H1 (cell line): ENCODE measurements at regions not wholly inside any gene's neighbourhood (a gene's known extent, or its start where the extent isn't known, plus 50 kb on each side); places are given as distances from the start of the nearest gene placed in this dataset.

ENCODE experiments used
- CTCF ChIA-PET: fragments of 300-600 bp; sonication (Branson Sonifier 250); formaldehyde crosslinking; loops from one replicate; lab custom pipeline; 2021; ENCODE audit not compliant: partially characterized antibody; lab: Charles Lee
- POLR2A ChIA-PET: fragments of 300-600 bp; sonication (Branson Sonifier 250); formaldehyde crosslinking; loops from one replicate; lab custom pipeline; 2021; ENCODE audit warnings: inconsistent platforms; ENCODE audit not compliant: partially characterized antibody; lab: Charles Lee
- DNase-seq, 2 experiments: peaks; one replicate each; pipeline versions ENCODE4 v3.0.0 to v3.0.0-alpha.2; 2010 to 2022; ENCODE audit warnings: low spot score in 2 of 2, low read depth in 1 of 2, mixed read lengths in 1 of 2
- FAIRE-seq: peaks from 2 replicates; lab custom pipeline; 2011; peaks lifted over from hg19 to GRCh38; lab: Jason Lieb, UNC
- H2AFZ ChIP-seq: 2 replicates; pipeline ENCODE4 v1.8.1; 2012; ENCODE audit warnings: low read length, inconsistent platforms
- H2AK5ac ChIP-seq: 2 replicates; pipeline ENCODE4 v1.6.1; 2013; ENCODE audit warnings: low read depth, low read length
- H2BK120ac ChIP-seq: replicated peaks from 2 replicates; pipeline ENCODE3; 2013; ENCODE audit warnings: low read depth, low read length, inconsistent platforms
- H2BK12ac ChIP-seq: 2 replicates; pipeline ENCODE4 v1.6.1; 2013; ENCODE audit warnings: low read depth, low read length
- H2BK15ac ChIP-seq: 2 replicates; pipeline ENCODE4 v1.6.1; 2013; ENCODE audit warnings: low read length
- H2BK20ac ChIP-seq: 2 replicates; pipeline ENCODE4 v1.6.1; 2013; ENCODE audit warnings: low read length
- H2BK5ac ChIP-seq: 2 replicates; pipeline ENCODE4 v1.6.1; 2013; ENCODE audit warnings: low read depth, low read length
- H3K14ac ChIP-seq: 2 replicates; pipeline ENCODE4 v1.6.1; 2013; ENCODE audit warnings: inconsistent platforms; ENCODE audit not compliant: insufficient read length
- H3K18ac ChIP-seq: 2 replicates; pipeline ENCODE4 v1.6.1; 2013; ENCODE audit warnings: low read length; ENCODE audit errors: extremely low read depth
- H3K23ac ChIP-seq: 2 replicates; pipeline ENCODE4 v1.6.1; 2013; ENCODE audit warnings: inconsistent platforms; ENCODE audit not compliant: insufficient read length
- H3K23me2 ChIP-seq: 2 replicates; pipeline ENCODE4 v1.6.1; 2013; ENCODE audit warnings: low read depth, low read length
- H3K27ac ChIP-seq: 2 replicates; pipeline ENCODE4 v1.6.1; 2011; ENCODE audit warnings: low read depth, low read length, inconsistent platforms
- H3K27me3 ChIP-seq, 4 experiments: replicated peaks in 1 of 4; 1 replicate in 1 of 4; 2 replicates in 3 of 4; pipeline versions ENCODE4 v1.6.1 to v1.8.1; 2011 to 2013; ENCODE audit warnings: low read length in 3 of 4, mild to moderate bottlenecking in 3 of 4, inconsistent platforms in 2 of 4, mixed read lengths in 2 of 4, moderate library complexity in 1 of 4; ENCODE audit not compliant: control insufficient read depth in 3 of 4, insufficient read depth in 3 of 4; ENCODE audit errors: extremely low read depth in 1 of 4
- H3K36me3 ChIP-seq, 4 experiments: 2 replicates each; pipeline versions ENCODE4 v1.6.1 to v1.8.1; 2011 to 2013; ENCODE audit warnings: mild to moderate bottlenecking in 4 of 4, low read length in 3 of 4, moderate library complexity in 2 of 4, control low read depth in 1 of 4, inconsistent platforms in 1 of 4; ENCODE audit not compliant: insufficient read depth in 4 of 4, control insufficient read depth in 2 of 4
- H3K4ac ChIP-seq: replicated peaks from 2 replicates; pipeline ENCODE3; 2013; ENCODE audit warnings: low read length, low read depth, mixed read lengths, inconsistent platforms; ENCODE audit not compliant: insufficient read length
- H3K4me1 ChIP-seq, 4 experiments: replicated peaks in 1 of 4; 1 replicate in 1 of 4; 2 replicates in 3 of 4; pipeline versions ENCODE4 v1.6.1 to v1.8.1; 2011 to 2013; ENCODE audit warnings: low read length in 3 of 4, inconsistent platforms in 2 of 4, mixed read lengths in 1 of 4; ENCODE audit not compliant: insufficient read depth in 4 of 4, control insufficient read depth in 3 of 4
- H3K4me2 ChIP-seq, 2 experiments: 2 replicates each; pipeline versions ENCODE4 v1.6.1 to v1.8.1; 2011 to 2013; ENCODE audit warnings: low read depth in 2 of 2, low read length in 2 of 2, control low read depth in 1 of 2, inconsistent platforms in 1 of 2, mild to moderate bottlenecking in 1 of 2; ENCODE audit not compliant: insufficient read depth in 1 of 2
- H3K4me3 ChIP-seq, 4 experiments: fragments of 200-600, 300-600 bp in 1 of 4; sonication (generic), shearing (Covaris generic), sonication (Bioruptor Twin) in 1 of 4; 2 replicates each; pipeline versions ENCODE4 v1.5.1 to v1.8.1; 2011 to 2016; ENCODE audit warnings: low read length in 4 of 4, low read depth in 3 of 4, control low read depth in 2 of 4, inconsistent platforms in 2 of 4, mild to moderate bottlenecking in 2 of 4, mixed read lengths in 1 of 4, moderate library complexity in 1 of 4; ENCODE audit not compliant: insufficient read depth in 2 of 4; ENCODE audit errors: extremely low read depth in 1 of 4
- H3K56ac ChIP-seq: replicated peaks from 2 replicates; pipeline ENCODE3; 2013; ENCODE audit warnings: low read depth, mild to moderate bottlenecking, mixed read lengths, low read length, inconsistent platforms; ENCODE audit not compliant: insufficient read length
- H3K79me1 ChIP-seq: 2 replicates; pipeline ENCODE4 v1.6.1; 2013; ENCODE audit warnings: low read depth, low read length, control low read depth
- H3K79me2 ChIP-seq, 2 experiments: 2 replicates each; pipeline versions ENCODE4 v1.6.1 to v1.8.1; 2012 to 2013; ENCODE audit warnings: low read length in 2 of 2, mild to moderate bottlenecking in 2 of 2, inconsistent platforms in 1 of 2; ENCODE audit not compliant: insufficient read depth in 2 of 2, control insufficient read depth in 1 of 2
- H3K9ac ChIP-seq, 4 experiments: replicated peaks in 1 of 4; 1 replicate in 1 of 4; 2 replicates in 3 of 4; pipeline versions ENCODE4 v1.6.1 to v1.8.1; 2011 to 2013; ENCODE audit warnings: low read depth in 3 of 4, low read length in 3 of 4, control low read depth in 2 of 4, mild to moderate bottlenecking in 2 of 4, moderate library complexity in 2 of 4, inconsistent platforms in 1 of 4; ENCODE audit errors: extremely low read depth in 1 of 4
- H3K9me3 ChIP-seq, 2 experiments: 2 replicates each; pipeline versions ENCODE4 v1.6.1 to v1.8.1; 2012 to 2013; ENCODE audit warnings: mild to moderate bottlenecking in 2 of 2, moderate library complexity in 2 of 2, control low read depth in 1 of 2, inconsistent platforms in 1 of 2, low read depth in 1 of 2, low read length in 1 of 2, mixed read lengths in 1 of 2; ENCODE audit not compliant: insufficient read depth in 2 of 2
- H4K20me1 ChIP-seq, 2 experiments: replicated peaks in 1 of 2; 2 replicates each; pipeline versions ENCODE3 to v1.8.1; 2011 to 2013; ENCODE audit warnings: inconsistent platforms in 2 of 2, low read length in 2 of 2, mild to moderate bottlenecking in 1 of 2; ENCODE audit not compliant: insufficient read depth in 2 of 2, control insufficient read depth in 1 of 2
- H4K5ac ChIP-seq: 2 replicates; pipeline ENCODE4 v1.6.1; 2013; ENCODE audit warnings: low read length, low read depth, mixed read lengths, inconsistent platforms; ENCODE audit not compliant: insufficient read length
- H4K8ac ChIP-seq: 2 replicates; pipeline ENCODE4 v1.8.0; 2013; ENCODE audit warnings: mild to moderate bottlenecking, moderate library complexity, low read length, inconsistent platforms; ENCODE audit not compliant: insufficient read depth; ENCODE audit errors: extremely low read depth
- H4K91ac ChIP-seq: replicated peaks from 2 replicates; pipeline ENCODE3; 2013; ENCODE audit warnings: low read length, mixed read lengths, inconsistent platforms; ENCODE audit not compliant: insufficient read length
- SP2 ChIP-seq: IDR thresholded peaks from 2 replicates; pipeline ENCODE4 v1.6.1; 2012; ENCODE audit warnings: mild to moderate bottlenecking, low read length, inconsistent platforms
- TEAD4 ChIP-seq: IDR thresholded peaks from 2 replicates; pipeline ENCODE4 v1.6.1; 2012; ENCODE audit warnings: low read depth, low read length, inconsistent platforms, mixed read lengths
- YY1 ChIP-seq: IDR thresholded peaks from 2 replicates; pipeline ENCODE4 v1.6.1; 2011; ENCODE audit warnings: low read depth, mild to moderate bottlenecking, low read length
- WGBS, 2 experiments: shearing (Covaris generic) in 1 of 2; methylation state at CpG; one replicate each; pipeline versions ENCODE4 v1.1.6 to v1.1.7; 2013 to 2015; ENCODE audit warnings: low lambda C conversion rate in 2 of 2, mixed read lengths in 2 of 2, inconsistent platforms in 1 of 2, low coverage in 1 of 2, missing lambda C conversion rate in 1 of 2; ENCODE audit not compliant: insufficient replicate concordance in 2 of 2, insufficient coverage in 1 of 2, insufficient read length in 1 of 2; ENCODE audit errors: extremely low coverage in 1 of 2, missing lambda C conversion rate in 1 of 2; 5-methylcytosine and 5-hydroxymethylcytosine counted together

DNA sequence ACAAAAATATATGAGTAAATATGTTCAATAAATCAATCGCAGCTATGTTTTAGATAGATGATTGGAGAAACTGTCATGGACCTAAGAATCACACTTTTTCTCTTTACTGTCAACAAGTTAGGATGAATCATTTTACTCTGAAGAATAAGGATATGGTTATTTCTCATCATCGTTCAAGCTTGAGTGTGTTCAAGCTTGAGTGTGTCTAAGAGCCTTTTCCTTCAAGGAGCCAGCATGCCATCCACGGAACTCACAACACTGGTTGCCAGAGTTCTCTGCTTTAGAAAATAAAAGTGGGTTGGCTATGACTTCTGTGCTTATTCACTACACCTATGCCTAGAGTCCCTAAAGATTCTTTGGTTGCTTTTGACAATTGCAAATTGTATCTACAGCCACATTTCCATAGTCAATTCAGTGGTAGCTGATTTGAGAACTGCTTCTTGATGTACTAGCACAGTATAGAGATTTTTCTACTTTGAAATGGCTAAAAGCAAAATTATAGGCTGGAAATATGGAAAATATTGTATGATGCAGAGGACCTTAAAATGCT, 58.1 kb upstream of the SCEL start:
- no peak overlapping the region for H2BK120ac ChIP-seq
- POLR2A ChIA-PET, result interaction anchor here (0.6 to 1.9 kb wide), 5 partner anchors 10 to 150 kb away, joined by 3 to 8 read pairs (median 4); partner anchors contain the start of gene MYCBP2
- H4K20me1 ChIP-seq, result no peaks in the 10 kb centered on the region
- H3K4me3 ChIP-seq, result no peak overlapping the region
- peaks cover 0 to 3% of the 10 kb centered on the region in 2 experiments; a peak in 1 of 4 replicates for H3K9me3 ChIP-seq
- no peak overlapping the region for H3K9ac ChIP-seq
- CTCF ChIA-PET, result interaction anchor here (0.7 to 4.2 kb wide), 20 partner anchors 12 to 508 kb away, joined by 3 to 23 read pairs (median 4); no protein-coding TSS in a partner anchor
- H3K23ac ChIP-seq, result no peak overlapping the region
- no peaks in the 10 kb centered on the region for H3K79me1 ChIP-seq
- H2BK15ac ChIP-seq, result no peak overlapping the region
- H3K36me3 ChIP-seq, result no peaks in the 10 kb centered on the region
- DNase-seq, result no peak
- H2BK5ac ChIP-seq, result no peak overlapping the region
- no peak overlapping the region for H3K56ac ChIP-seq
- no peaks in the 10 kb centered on the region for H3K27me3 ChIP-seq
- H2AFZ ChIP-seq, result 0 out of 2 replicates have a peak overlapping the region, but pooled peaks have one; percentile 7
- no peak overlapping the region; the same call in 1 of the 2 replicates for H2BK12ac ChIP-seq
- no peak overlapping the region for H3K4ac ChIP-seq
- H4K91ac ChIP-seq, result no peak overlapping the region
- no peaks in the 10 kb centered on the region for H3K79me2 ChIP-seq
- no peak overlapping the region for H3K27ac ChIP-seq
- H3K18ac ChIP-seq, result no peak overlapping the region
- H3K4me2 ChIP-seq, result peak overlapping the region; percentile 56 to 64; a peak in 2 of 4 replicates
- H3K14ac ChIP-seq, result no peak overlapping the region
- H3K23me2 ChIP-seq, result no peaks in the 10 kb centered on the region
- 88% methylated on average over 3 of the region's 3 CpGs; no CpG with 5 or more reads in 1 of the 2 experiments for WGBS, 2 experiments
- no peak overlapping the region for H4K5ac ChIP-seq
- TF ChIP-seq YY1, result no peak
- no peak for TF ChIP-seq TEAD4
- no peak for TF ChIP-seq SP2
- TF ChIP-seq, all 59 proteins: peak for 0
- FAIRE-seq, result no peak
- Histone ChIP-seq H4K8ac (no peak overlapping the region), H3K4me1 (peaks cover 2 to 5% (median 4%) of the 10 kb centered on the region in 4 experiments; a peak in 4 of 7 replicates), H2BK20ac (no peak overlapping the region), H2AK5ac (no peak overlapping the region)
